Activated CD4-positive, alpha-beta T cell treated with anti-CD3 and anti-CD28 coated beads, Interleukin-2, amount 50 U/mL, for 24 hours (primary cell): ENCODE measurements at regions not wholly inside any gene's neighbourhood (a gene's known extent, or its start where the extent isn't known, plus 50 kb on each side); places are given as distances from the start of the nearest gene placed in this dataset.
"Not testable (repeated sequence)": the region's sequence is repeated elsewhere in the genome, so short reads cannot be mapped to it uniquely, and the experiment has no call there.

ENCODE experiments used
- DNase-seq, 2 donors: peaks; one replicate each; pipeline ENCODE4 v3.0.0-alpha.2; 2020; ENCODE audit warnings: low read depth in 1 of 2, low spot score in 1 of 2

DNA sequence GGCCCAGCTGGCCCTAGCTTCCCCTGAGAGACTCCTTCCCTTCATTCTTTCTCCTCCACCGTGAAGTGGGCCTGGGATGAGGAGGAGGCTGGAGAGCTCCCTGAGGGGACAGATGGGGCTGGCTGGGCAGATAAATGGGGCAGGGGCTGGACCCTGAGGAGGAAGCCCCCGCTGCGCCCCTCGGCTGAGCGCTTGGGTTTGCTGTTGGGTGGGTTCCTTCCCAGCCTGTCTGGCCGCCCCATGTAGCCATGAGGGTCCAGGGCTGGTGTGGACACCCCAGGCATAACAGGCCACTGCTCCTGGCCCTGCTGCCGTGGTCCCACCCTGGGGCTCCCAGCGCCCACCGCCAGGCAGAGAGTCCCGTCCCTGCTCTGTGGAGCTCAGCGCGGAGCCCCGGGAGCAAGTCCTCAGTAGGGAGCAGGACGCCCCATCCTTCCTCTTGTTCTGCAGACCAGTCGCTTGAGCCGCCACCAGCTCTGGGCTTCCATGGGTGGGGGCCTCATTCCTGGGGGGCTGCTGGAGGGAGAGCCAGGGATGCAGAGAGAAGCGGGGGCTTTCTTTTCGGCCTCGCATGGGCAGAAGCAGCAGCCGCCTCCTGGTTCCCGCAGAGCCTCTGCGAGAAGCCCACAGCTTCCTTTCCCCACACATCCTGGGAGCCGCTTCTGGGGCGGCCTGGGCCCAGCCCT is 266.4 kb upstream of the TCERG1L start:
- no peak for DNase-seq

GRCh38 chr10:131578472-131578970 is 267.0 kb upstream of the TCERG1L start:
- DNase-seq = no peak

- no peak for DNase-seq
Observed at GRCh38 chr10:131579251-131580071, 267.9 kb upstream of the TCERG1L start.

DNA sequence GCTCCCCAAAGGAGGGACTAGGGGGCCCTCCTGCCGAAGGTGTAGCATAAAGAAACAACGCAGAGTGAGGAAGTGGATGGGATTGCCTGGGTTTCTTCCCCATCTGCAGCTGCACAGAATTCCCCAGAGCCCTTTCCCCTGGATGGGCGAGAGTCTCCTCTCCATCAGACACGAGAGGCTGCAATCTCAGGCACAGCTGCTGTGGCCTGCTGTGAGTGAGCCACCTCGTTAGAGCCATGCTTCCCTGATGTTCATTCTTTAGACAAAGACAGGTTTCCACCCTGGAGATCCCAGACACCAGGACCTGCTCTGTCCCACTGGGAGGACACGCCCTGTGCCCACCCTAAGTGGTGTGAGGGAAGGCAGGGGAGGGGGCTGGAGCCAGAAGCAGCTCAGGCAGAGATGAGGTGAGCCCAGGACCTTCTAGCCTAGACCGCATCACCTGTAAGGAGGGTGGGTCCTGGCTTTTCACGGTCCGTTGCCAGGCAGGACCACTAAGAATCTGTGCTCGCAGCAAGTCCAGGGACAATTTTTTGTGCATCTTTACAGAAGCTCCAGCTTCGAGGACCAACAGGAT is 268.6 kb upstream of the TCERG1L start:
- DNase-seq = no peak

GRCh38 chr10:131580674-131581073 is 269.2 kb upstream of the TCERG1L start:
- DNase-seq = no peak

DNA sequence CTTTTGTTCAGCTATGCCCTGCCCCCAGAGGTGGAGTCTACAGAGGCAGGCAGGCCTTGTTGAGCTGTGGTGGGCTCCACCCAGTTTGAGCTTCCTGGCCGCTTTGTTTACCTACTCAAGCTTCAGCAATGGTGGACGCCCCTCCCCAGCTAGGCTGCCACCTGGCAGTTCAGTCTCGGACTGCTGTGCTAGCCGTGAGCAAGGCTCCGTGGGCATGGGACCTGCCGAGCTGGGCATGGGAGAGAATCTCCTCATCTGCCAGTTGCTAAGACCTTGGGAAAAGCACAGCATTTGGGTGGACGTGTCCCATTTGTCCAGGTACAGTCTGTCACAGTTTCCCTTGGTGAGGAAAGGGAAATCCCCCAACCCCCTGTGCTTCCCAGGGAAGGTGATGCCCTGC is 270.0 kb upstream of the TCERG1L start:
- not testable (repeated sequence) for DNase-seq

DNA sequence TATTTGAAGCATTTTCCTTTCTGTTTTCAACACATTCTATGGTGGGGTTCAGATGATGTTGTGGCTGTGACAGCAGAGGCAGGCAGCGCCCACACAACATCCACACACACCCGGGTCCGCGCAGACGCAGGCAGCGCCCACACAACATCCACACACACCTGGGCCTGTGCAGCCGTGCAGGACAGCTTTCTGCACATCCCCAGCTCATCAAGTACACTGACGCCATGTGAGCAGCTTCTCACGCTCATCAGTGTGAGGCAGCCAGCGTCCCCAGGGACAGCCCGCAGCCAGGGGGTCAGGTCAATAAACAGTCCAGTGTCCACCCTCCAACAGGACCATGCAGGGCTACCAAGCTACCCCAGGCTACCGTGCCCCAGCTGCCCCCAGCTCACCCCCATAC is 272.8 kb upstream of the TCERG1L start:
- no peak for DNase-seq

- DNase-seq = no peak
Observed at GRCh38 chr10:131585761-131586160, 274.2 kb upstream of the TCERG1L start.

DNA sequence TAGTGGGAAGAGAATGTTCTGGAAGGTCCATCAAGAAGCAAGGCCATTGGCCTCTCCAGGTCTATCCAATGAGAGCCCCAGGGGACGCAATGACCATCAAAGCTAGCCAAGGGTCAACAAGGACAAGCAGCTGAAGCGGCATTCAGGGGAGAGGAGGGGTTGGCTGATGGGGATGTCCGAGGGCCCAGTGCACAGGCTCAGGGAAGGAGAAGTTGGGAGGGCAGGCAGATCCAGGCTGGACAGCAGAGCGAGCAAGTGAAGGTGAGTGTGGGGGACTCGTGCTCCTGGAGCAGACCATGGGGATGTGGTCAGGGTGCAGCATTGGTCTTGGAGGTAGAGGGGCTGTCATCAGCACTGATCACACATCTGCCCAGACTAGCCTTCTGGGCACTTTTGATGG is 275.4 kb upstream of the TCERG1L start:
- no peak for DNase-seq

GRCh38 chr10:131587976-131588680 is 276.6 kb upstream of the TCERG1L start:
- DNase-seq = no peak

GRCh38 chr10:131588704-131589220 is 277.2 kb upstream of the TCERG1L start:
- no peak for DNase-seq

DNA sequence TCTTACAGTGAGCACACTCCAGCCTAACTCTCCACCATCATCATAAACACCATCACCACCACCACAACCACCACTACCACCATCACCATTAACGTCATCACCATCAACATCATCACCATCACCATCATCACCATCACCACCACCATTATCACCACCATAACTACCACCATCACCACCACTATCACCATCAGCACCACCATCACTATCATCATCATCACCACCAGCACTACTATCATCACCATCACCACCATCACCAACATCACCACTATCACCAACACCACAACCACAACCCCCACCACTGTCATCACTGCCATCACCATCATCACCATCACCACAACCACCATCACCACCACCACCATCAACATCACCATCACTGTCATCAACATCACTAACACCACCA is 279.0 kb upstream of the TCERG1L start:
- DNase-seq = no peak

GRCh38 chr10:131591936-131592335 is 280.4 kb upstream of the TCERG1L start:
- no peak for DNase-seq

GRCh38 chr10:131609176-131609575 is 291.6 kb upstream of the PPP2R2D start:
- no peak for DNase-seq

DNA sequence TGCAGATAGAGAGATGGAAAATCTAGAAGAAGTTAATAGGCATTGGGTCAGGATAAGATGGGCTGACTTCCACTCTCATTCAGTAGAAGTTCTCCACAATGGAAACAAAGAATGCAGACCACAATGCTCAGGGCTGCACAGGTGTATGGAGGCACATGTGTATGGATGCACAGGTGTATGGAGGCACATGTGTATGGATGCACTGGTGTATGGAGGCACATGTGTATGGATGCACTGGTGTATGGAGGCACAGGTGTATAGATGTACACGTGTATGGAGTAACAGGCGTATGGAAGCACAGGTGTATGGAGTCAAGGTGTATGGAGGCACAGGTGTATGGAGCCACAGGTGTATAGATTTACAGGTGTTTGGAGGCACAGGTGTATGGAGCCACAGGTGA is 285.7 kb upstream of the PPP2R2D start:
- DNase-seq = no peak

DNA sequence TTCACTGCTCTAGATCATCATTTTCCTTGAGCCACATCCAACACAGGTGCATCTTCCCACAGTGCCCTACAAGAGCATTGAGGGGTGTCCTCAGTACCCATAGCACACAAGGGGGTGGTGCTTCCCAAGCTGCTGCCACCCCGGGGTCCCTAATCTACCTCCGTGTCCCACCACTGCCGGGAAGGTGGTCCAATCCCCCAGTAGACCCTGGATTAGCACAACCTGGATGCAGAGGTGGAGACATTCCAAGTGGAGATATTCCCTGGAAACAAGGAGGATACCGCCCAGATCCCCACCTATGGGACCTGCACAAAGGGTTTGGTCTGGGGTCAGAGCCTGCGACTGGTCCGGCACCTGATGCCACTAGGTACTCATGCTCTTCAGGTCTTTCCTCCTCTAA is 284.8 kb upstream of the PPP2R2D start:
- no peak for DNase-seq

DNA sequence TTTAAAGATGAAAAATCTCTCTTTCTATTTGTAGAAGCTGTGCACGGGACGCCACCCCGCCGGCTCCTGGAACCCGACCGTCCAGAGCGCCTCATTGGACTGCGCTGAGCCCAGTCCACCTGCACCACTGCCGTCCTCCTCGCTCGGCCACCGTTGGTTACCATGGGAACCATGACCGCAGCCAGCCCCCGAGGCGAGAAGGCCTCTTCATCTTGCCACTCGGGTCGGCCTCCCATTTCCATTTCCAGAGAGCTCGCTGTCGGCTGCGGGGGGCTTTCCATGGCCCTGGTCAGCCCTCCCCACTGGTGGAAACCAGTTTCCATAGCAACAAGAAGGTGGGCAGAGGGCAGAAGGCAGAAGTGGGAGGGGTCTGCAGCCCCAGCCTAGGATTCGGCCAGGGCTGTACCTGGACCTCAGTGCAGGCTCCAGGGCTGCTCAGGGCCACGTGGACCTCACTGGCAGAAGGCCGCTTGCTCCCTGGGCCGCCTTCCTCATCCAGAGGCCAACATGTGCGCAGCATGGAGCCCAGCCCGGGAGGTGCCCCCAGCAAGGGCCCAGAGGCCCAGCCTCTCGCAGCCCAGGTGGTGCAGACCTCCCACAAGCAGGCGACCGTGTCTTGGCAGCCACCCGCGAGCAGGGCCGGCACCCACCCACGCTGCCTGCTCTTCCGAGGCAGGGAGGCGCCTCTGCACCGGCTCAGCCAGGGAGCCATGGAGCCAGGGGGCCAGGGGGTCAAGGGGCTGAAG is 283.5 kb upstream of the PPP2R2D start:
- DNase-seq = no peak

GRCh38 chr10:131618587-131619267 is 282.1 kb upstream of the PPP2R2D start:
- DNase-seq = no peak

DNA sequence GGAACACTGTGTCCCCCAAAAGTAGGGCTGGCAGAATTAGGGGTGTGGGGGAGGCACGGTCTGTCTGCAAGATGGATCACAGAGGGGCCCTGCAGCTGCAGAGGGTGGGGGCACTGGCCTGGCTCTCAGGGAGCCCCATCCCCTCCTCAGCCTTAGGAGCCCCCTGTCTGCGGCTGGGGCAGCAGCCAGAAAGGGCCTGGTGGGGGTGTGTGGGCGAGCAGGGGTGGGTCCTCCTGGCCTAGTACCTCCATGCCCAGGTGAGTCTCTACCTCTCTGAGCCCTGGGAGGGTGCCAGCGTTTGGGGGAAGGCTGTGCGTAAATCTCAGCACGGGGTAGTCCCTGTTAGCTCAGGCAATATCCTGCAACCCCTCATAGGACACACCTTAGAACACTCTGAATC is 280.5 kb upstream of the PPP2R2D start:
- DNase-seq = no peak

GRCh38 chr10:131620904-131621303 is 279.9 kb upstream of the PPP2R2D start:
- no peak for DNase-seq
